ENCODE measurements at regions not wholly inside any gene's neighbourhood (a gene's known extent, or its start where the extent isn't known, plus 50 kb on each side); places are given as distances from the start of the nearest gene placed in this dataset.

GRCh38 chr1:173117108-173117633 is 66.4 kb upstream of the TNFSF18 start:
- TF ChIP-seq CREB5 (CRISPR knock-in tag; IDR thresholded peaks at IDR 0.05; ENCODE audit: low read depth) (no peak), SNAI2 (CRISPR knock-in tag; IDR thresholded peaks at IDR 0.05) (no peak), RARB (CRISPR knock-in tag; IDR thresholded peaks at IDR 0.05) (no peak), CSRNP3 (CRISPR knock-in tag; IDR thresholded peaks at IDR 0.05) (no peak), GLIS3 (CRISPR knock-in tag; IDR thresholded peaks at IDR 0.05) (no peak), ARNTL (CRISPR knock-in tag; IDR thresholded peaks at IDR 0.05; ENCODE audit: borderline replicate concordance, low read depth) (no peak), ZNF70 (CRISPR knock-in tag; IDR thresholded peaks at IDR 0.05) (no peak), ESRRG (CRISPR knock-in tag; IDR thresholded peaks at IDR 0.05) (no peak)
